NCI-H69 (cell line): ENCODE measurements at regions not wholly inside any gene's neighbourhood (a gene's known extent, or its start where the extent isn't known, plus 50 kb on each side); places are given as distances from the start of the nearest gene placed in this dataset.

Experiments used
- DNase-seq: peaks from one replicate; lab custom pipeline; 2025; lab: John Stamatoyannopoulos, UW

DNA sequence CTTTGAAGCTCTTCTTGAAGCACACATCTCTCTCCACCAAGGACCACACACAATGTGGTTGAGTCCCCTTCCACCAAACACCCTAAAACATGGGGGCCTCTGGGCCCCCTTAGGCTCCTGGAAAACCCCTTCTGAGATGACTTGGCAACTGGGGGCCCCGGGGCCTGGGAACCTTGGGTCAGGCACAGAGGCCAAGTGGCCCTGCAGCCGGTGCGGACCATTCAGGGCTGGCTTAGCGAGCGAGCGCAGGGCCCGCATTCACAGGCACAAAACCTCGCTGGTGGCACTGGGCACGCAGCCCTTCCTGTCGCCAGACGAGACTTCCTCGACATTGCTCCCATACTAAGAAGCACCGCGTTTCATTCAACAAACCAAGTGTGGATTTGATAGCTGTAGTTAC is 111.2 kb upstream of the ID2 start:
- no peak for DNase-seq

- DNase-seq: no peak
Observed at GRCh38 chr2:8571301-8571791, 110.5 kb upstream of the ID2 start.

GRCh38 chr2:8571792-8572499 is 109.9 kb upstream of the ID2 start:
- DNase-seq: peak; percentile 94

GRCh38 chr2:8572712-8573233 is 109.1 kb upstream of the ID2 start:
- peak; percentile 19 for DNase-seq

GRCh38 chr2:8573234-8573941 is 108.5 kb upstream of the ID2 start:
- peak; percentile 94 for DNase-seq

GRCh38 chr2:8573942-8574195 is 108.0 kb upstream of the ID2 start:
- DNase-seq: no peak

DNA sequence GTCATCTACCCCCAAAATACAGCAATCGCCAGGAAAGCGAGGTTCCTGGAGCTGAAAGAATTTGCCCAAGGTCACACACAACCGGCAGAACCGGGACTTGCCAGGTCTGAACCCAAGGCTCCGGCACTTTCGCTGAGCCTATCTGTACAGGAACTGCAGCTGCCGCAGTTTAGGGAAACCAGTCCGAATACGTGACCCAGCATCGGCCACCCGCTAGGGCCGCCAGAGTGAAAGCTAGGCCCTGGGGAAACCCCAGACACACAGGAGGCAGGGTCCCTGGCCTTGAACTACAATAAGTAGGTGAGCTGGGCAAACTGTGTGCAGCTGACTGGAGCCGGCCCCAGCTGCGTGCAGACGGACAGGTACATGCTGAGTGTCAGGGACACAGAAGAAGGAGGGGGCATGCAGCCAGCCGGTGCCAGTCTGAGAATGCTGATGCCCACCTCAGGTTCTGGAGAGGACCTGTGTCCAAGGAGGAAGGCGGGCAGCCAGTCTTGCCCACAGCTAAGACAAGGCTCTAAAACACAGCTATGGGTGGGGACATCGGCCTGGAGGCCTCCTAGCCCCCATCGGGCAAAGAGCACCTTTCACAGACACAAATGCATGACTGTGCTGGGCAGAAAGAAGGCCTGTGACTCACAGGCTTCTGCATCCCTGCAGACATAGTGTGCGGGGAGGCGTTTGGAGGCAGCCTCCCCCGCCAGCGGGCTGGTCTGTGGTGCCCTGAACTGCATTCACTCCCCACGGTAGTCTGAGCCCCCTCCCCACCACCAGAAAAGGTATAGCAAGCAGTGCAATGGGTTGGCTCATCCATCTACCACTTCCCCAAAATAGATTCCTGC is 107.4 kb upstream of the ID2 start:
- peak; percentile 45 for DNase-seq

- peak; percentile 46 for DNase-seq
Observed at GRCh38 chr2:8575038-8575833, 106.6 kb upstream of the ID2 start.

DNA sequence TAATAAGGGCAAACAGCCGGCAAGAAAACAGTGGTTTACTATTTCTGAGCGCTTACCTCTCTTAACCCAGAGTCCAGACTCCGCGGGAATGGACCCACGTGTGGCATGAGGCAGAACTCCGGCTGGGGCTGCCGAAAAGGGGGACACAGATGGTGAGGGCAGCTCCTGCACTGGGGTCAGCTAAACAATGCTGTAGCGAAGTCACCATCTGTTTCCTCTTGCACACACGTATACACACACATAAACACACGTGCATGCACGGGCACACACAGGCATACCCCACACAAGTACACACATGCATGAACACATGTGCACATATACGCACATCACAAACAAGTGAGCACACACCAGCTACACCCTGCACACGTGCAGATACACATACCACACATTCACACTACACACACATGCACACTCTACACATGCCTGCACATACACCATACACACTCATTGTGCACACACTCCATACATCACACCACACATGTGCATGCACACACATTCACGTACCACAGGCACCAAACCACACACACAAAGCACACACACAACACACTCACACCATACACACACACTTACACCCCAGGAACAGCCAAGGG is 105.9 kb upstream of the ID2 start:
- DNase-seq: peak; percentile 90

- peak; percentile 7 for DNase-seq
Observed at GRCh38 chr2:8576525-8577167, 105.2 kb upstream of the ID2 start.

GRCh38 chr2:8577573-8577972 is 104.3 kb upstream of the ID2 start:
- no peak for DNase-seq

DNA sequence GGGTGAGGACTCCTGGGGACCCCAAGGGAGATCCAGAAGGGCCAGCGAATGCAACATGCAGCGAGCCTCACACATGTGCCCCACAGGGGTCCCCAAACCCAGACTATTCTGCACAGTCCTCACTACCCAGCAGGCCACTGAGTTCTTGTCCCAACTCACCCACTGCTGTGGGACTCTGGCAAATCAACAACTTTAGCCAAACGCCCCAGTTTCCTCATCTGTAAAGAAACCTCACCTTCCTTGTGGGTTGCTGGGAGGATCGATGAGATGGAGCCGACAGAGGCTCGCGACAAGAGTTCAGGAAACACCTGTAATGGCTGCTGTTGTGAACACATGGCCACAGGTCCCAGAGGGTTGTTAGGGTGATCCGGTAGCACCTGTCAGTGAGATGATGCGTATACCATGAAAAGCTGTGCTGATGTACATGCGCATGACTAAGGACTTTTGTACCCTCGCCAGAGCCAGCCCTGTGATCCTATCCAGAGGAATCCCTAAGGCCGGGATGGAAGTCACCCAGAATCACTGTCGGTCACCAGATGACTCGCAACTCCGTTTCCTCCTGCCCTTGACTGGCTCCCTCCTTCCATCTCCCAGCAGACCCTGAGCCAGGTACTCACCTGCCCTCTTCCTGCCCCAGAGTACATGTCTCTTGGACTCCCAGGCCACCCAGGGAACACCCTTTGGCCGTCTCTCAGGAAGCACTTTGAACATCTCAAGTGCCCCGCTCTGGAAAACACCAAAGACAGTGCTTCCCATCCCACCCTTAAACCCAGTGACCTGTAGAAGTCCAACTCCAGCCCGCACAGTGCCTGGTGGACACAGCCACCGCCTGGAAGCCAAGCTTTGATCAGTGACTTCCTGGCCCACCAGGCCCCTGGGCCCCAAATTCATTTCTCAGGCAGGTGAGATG is 103.3 kb upstream of the ID2 start:
- DNase-seq: no peak

DNA sequence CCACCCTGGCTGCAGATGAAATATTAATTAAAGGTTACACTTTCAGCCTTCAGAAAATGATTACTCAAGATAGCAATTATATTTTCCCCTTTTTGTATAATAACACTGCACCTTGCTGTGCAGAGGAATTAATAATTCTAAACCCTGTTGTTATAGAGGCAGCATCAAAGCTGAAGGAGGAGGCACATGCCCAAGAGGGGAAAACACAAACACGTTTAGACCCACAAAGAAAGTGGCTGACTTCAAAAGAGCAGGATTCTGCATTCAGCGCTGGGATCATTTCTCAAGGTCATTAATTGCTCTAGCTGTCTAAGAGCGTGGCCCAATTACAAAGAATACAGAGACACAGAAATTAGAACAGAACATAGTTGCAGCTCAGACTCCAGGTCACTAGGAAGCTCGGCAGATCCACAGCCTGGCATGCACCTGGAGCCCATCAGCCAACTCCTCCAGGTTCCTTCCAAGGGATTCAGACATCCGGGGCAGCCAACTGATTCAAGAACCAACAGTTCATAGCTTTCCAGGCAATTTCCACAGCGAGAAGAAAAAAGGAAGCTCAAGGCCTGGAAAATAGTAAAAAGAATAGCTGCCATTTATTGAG is 102.3 kb upstream of the ID2 start:
- no peak for DNase-seq

DNA sequence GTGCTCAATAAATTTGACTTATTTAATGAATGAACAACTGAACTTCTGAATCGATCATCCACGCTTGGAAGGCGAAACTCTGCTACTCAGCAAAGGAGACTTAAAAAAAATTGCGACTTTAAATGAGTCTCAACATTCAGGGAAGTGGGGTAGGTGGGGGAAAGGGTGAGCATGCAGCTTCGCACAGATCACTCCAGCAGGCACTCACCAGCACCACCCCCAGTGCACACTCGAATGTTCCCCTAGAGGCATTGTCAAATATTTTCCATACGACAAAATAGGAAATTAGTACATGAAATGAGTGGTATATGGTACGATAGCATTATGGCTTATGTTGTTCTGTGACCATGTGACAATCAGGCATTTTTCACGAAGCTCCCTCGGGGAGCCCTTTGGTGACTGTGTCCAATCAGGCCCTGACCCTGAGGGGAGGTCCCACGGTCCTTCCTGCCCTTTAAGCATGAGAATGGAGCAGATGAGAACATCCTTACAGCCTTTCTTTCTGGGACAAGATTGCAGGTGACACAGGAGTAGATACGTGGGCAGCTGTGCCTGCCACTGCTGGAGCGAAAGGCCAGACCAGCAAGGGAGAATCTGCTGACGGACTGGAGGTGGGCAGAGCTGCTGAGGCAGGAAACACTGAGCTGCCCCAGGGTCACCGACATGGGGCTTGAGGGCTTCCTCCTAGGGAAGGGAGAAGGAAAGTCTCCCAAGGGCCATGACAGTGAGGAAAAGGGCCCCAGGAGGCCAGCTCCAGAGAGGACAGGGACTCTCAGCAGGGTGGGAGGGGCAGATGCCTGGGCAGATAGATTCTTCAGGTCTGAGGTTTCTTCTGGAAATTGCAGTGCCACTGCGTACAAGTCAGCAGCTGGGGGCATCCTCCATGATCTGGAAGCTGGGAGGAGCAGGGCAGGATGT is 101.3 kb upstream of the ID2 start:
- DNase-seq: no peak

GRCh38 chr2:8581234-8581561 is 100.7 kb upstream of the ID2 start:
- DNase-seq: peak; percentile 65

GRCh38 chr2:8581601-8582041 is 100.2 kb upstream of the ID2 start:
- DNase-seq: no peak

DNA sequence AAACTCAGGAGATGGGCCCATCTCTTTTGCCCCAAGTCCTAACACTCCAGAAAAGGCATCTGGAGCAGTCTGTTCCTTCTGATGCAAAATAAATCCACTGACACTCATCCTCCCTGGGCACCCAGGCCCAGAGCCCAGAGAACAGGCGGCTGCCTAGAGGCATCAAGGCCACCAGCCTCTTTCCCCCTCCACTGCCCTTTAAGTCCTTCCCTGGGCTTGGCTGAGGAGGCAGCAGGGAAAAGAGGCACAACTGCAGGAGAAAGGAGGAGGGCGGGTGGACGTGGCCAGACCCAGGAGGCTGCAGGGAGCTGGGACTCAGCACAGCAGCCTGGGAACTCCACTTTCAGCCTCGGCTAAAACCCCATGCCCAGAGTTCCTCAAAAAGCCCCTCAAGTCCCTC is 99.7 kb upstream of the ID2 start:
- no peak for DNase-seq

- DNase-seq: no peak
Observed at GRCh38 chr2:8582651-8583399, 99.0 kb upstream of the ID2 start.
